ENCODE measurements at regions not wholly inside any gene's neighbourhood (a gene's known extent, or its start where the extent isn't known, plus 50 kb on each side); places are given as distances from the start of the nearest gene placed in this dataset.
A peak's percentile ranks its signal among the peaks of the same experiment; 100 is the strongest.
"Not testable (repeated sequence)": the region's sequence is repeated elsewhere in the genome, so short reads cannot be mapped to it uniquely, and the experiment has no call there.

DNA sequence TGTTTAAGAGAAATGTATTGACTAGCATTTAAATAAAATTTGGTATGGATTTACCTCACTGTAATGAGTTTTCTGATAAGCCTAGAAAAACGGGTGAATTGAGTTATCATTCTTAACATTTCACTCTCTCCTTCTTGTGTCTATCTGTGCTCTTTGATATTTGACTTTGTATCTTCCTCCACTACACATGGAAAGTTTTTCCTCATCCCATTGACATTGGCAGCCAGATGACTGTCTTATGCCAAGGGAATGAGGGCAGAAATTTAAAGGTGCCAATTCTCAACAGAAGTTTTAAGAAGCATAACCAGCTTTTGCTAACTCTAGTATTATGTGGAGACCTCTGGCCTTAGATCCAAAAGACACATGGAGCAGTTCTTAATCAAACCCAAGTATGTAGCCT is 376.6 kb downstream of the DSEL start:
- DNase-seq (ENCODE audit: low read depth, low spot score) = no peak

DNA sequence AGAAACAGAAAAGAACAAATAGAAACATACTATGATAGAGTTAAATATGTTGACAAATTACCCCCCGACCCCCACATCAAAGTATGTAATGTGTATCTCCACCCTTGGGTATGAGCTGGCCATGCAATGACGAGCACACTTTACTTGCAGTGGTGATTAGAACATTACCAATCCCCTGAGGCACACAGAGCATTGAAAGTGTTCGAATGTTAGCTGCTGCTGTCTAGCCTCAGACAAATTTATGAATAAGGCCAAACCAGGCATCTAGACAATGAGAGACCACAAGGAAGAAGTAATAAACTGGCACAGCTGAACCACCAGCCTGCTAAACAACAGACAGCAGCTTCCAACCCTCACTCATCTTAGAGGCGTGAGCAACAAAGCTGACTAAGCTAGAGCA is 380.5 kb downstream of the DSEL start:
- DNase-seq (ENCODE audit: low read depth, low spot score) = no peak

DNA sequence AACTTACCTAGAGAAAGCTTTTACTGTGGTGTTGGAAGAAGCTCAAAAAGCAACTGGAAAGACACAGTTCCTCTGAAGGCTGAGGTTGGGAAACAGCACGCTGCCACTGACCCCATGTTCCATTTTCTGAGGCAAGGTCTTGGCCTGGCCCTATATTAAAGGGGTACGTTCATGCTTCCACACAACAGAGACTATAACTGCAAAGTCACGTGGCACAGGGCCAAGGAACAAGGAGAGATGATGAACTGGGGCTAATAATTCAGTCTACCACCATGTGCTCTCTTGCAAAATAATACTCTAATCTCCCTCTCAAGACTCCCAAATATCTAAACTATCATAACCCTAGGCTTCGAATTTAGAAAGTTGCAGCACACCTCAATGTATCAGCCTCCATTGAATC is 381.6 kb downstream of the DSEL start:
- no peak for DNase-seq (ENCODE audit: low read depth, low spot score)

DNA sequence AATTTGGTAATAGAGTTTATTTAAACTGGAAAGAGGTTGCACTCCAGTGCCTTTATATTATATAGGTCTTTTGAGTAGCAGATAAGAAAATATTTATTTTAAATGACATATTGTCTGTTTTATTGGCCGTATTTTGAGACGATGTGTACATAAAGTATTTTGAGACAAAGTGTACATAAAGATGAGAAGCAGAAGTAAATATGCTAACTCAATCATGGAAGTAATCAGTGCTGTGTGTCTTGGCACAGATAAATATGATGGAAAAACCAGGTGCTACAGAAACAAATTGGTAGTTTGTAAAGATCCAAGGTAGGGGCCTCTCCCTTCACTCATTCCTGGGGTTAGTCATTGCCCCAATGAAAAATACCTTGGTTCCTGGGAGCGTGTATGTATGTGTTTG is 382.9 kb downstream of the DSEL start:
- no peak for DNase-seq (ENCODE audit: low read depth, low spot score)

DNA sequence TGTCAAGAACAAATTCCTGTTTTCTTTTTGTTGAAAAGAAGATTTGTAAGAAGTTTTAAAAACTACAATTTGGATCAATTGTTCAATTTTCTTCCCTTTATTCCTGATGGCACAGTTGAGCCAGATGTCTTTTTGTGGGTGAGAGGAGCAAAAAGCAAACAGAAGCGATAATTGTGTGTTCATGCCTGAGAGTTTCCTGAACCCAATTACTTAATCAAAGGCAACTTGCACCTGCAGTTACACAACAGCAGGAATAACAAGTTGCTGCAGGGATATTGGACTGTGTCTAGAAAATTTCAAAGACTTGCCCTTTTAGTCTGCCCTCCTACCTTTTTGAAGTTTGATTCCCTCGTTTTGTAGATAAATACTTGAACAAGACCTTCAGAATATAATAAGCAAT is 383.6 kb downstream of the DSEL start:
- DNase-seq (ENCODE audit: low read depth, low spot score) = no peak

DNA sequence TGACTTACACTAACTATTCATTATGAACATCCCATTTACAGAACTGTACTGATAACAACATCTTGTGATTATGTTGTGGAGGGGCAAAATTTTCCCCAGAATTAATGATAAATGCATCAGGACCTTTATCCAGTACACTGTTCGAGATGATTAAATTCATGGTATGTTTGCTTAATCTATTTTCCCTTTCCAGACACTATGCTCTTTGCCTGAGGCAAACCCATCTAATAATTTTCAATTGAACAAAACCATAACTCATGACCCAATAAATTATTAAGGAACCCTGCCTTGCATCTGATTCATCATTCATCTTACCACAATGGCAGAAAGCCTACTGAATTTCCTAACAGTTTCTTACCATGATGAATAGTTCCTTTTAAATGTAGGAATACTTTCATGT is 385.0 kb downstream of the DSEL start:
- DNase-seq (ENCODE audit: low read depth, low spot score) = no peak

DNA sequence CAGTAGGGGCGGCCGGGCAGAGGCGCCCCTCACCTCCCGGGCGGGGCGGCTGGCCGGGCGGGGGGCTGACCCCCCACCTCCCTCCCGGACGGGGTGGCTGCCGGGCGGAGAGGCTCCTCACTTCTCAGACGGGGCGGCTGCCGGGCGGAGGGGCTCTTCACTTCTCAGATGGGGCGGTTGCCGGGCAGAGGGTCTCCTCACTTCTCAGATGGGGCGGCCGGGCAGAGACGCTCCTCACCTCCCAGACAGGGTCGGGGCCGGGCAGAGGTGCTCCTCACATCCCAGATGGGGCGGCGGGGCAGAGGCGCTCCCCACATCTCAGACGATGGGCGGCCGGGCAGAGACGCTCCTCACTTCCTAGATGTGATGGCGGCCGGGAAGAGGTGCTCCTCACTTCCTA is 389.8 kb downstream of the DSEL start:
- DNase-seq (ENCODE audit: low read depth, low spot score) = not testable (repeated sequence)

DNA sequence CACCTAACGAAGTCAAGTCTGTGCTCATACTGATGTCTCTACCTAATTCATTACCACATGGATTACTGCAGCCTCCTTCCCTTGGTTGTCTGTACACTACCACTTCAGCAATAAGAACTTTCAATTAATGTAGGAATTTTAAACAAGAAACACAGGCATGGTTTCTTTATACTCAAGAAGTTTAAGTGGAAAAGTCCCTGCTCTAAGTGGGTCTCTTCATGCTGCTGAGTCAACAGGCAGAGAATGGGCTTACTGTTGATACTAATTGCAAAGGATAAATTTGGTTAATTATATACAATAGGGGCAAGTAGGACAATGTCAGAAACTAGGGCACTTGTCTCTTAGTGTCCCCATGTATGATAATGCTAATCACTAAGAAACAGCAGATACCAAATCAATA is 392.6 kb downstream of the DSEL start:
- DNase-seq (ENCODE audit: low read depth, low spot score) = no peak

DNA sequence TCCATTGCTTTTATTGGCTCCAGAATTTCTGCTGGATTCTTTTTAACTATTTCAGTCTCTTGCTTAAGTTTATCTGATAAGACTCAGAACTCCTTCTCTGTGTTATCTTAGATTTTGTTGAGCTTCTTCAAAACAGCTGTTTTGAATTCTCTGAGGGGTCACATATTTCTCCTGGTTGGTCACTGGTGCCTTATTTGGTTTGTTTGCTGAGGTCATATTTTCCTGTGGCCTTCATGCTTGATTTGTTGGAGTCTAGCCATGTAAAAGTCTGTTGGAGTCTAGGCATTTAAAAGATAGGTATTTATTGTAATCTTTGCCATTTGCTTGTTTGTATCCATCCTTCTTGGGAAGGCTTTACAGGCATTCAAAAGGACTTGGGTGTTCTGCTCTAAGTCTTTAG is 398.7 kb downstream of the DSEL start:
- DNase-seq (ENCODE audit: low read depth, low spot score) = no peak

DNA sequence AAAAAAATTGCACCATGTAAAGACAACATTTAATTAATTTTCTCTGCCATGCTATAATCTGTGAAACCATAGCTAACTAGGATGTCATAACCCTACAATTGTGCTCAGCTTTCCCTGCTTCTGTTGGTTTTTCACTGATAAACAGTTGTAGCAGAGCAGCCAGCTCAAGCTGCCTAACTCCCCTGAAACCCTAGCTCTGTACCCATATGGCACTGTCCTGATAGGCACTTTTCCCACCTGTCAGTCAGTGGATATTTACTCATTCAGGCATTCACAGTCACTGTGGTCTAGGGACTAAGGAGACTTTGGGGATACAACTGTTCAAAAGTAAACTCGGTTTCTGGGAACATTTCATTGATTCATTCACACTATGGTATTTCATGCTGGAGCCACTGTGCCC is 407.0 kb downstream of the DSEL start:
- no peak for DNase-seq (ENCODE audit: low read depth, low spot score)

DNA sequence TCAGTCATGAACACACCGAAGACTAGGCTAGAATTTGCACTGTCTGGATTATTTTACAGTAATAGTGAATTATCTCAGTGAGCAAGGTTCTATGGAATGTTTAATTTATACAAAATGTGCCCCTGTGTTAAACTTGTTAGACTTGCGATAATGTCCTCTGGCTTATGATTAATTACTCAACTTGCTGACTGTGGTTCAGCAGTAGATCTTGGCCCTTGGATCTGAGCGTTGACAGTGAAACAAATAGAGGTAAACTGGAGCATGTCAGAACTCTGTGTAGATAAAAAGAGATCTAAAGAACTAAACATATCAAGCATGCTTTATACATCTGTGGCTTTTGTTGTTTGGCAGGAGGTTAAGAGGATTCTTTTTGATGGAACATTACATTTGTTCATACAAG is 407.6 kb downstream of the DSEL start:
- no peak for DNase-seq (ENCODE audit: low read depth, low spot score)

DNA sequence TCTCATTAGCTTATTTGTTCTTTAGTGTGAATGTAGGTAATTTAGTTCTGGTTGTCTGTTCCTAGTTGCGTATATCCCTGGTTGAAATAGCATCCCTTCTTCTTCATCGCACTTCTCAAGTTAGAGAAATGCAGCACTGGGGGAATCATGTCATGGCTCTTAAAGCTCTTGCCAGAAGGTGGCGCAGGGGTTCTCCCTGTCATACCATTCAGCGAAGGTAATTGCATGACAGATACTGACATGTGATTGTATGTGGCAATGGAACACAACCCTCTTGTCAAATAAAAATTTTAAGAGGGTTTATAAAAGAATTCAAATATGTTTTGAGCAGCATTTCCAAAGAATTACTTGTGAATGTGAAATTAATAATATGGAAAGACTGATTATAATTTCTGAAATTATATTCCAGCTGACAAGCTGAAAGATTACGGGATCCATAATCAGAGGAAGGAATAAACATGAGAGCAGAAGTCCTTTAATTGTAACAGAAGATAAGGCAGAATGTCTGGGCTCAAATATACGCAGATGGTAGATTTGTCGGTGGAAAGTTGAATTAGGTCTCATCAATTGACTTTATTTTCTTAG is 411.7 kb downstream of the DSEL start:
- DNase-seq (ENCODE audit: low read depth, low spot score) = peak; percentile 40

DNA sequence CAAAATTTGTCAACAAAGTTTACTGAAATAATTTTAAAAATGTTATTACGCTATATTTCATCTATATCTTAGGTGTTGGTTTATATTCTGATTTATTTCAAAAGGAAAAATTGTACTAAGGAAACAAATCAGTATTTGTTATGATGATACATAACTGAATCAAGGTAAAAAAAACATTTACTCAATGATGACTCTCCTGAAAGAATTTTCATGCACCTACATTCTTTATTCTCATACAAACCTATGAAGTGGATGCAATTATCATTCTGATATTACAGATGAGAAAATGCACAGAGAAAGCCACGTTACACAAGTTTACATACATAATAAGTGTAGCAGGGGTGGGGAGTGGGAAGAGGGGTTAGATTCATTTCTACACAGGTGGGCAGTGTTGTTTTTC is 422.4 kb downstream of the DSEL start:
- no peak for DNase-seq (ENCODE audit: low read depth, low spot score)

DNA sequence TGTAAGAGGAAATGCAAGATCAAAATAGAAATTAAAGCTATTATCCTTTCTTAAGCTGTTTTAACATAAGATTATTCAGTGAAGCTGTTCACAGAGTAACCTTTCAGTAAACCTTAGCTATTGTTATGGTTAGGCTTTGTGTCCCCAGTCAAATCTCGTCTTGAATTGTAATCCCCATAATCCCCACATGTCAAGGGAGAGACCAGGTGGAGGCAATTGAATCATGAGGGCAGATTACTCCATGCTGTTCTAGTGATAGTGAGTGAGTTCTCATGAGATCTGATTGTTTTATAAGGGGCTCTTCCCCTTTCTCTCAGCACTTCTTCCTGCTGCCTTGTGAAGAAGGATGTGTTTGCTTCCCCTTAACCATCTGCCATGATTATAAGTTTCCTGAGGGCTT is 424.4 kb downstream of the DSEL start:
- no peak for DNase-seq (ENCODE audit: low read depth, low spot score)

DNA sequence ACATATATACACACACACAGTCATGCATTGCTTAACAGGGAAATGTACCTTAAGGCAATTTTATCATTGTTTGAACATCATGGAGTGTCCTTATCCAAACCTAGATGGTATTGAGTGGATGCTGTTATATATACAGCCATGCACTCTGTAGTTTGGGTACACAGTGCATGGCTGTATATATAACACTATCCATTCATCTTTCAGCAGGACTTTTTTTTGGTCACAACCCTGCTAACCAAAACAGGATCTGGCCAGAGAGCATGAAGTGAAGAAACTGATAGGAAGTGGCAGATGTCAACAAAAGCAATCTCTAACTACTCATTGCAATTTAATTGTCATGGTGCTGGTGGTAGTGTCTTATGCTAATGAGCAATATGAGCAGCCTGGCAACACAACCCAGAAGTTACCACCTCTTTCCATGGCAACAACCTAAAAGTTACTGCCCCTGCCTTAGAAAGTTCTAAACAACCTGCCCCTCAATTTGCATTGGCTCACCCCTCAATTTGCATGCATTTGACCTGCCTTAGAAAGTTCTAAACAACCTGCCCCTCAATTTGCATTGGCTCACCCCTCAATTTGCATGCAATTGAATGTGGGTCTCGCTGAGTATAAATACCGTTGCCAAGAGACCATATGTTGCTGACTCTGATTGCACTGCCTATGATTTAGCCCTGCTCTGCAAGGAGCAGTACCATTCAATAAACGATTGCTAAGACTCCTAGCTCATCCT is 434.9 kb downstream of the DSEL start:
- no peak for DNase-seq (ENCODE audit: low read depth, low spot score)

DNA sequence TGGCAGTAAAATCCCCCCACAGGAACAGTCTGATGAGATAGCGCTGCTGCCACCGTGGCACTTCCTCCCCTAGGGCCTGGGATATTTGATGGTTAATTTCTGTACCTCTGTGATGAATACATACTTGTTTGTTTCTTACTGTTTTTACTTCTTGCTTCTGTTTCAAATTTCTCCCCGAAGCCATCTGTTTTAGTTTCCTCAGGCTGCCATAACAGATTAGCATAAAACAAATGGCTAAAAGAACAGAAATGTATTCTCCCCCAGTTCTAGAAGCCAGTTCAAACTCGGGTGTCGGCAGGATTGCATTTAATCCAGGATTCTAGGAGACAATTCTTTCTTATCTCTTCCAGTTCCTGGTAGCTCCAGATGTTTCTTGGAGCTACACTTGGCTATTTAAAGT is 435.9 kb downstream of the DSEL start:
- no peak for DNase-seq (ENCODE audit: low read depth, low spot score)

DNA sequence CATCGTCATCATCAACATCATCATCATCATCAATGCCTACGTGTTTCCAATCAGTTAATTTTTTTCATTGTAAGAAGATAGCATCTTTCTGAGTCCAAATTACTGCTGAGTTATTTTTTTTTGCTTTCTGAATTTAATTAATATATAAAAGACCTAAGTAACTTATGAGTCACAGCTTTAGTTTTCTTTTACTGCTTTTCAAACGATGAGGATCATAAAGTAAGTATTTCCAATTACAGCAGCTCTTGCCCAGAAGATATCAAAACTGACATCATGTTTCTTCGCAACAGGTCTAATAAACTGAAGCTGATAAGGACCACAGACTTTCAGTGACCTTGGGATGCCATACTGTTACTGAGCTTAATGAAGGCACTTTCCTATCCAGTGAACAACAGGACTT is 442.2 kb downstream of the DSEL start:
- no peak for DNase-seq (ENCODE audit: low read depth, low spot score)

DNA sequence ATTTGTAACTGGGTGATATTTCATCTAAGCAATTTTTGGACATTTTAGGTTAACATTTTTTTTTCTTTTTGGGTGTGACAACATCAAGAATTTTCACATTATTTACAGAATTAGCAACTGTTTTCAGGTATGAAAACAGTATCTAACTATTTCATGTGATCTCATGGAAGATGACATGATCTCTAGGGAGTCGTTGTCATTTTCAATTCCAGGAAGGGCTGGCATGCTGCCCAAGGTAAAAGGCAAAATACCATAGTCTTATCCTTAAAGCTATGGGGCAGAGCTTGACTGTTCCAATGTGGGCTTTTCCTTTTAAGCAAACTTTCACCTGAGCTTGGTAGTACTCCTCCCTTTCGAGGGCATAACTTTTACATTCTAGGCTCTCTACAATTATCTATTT is 443.7 kb downstream of the DSEL start:
- DNase-seq (ENCODE audit: low read depth, low spot score) = no peak

DNA sequence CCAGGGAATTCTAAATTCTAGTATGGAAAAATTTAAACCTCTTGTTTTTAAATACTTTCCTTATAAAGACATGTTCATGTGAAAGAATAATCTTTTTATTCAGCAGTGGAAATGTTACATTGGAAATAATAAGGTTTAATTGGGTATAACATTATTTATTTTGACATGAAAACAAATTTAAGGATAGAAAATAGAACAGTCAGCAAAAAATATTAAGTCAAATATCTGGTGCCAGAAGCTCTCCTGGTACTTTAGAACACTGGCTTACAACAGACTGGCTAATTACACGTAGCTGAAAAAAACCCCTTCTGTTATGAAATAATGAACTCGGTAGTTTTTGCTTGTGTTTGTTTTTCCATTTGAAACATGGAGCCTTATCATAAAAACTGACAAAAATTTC is 447.9 kb downstream of the DSEL start:
- no peak for DNase-seq (ENCODE audit: low read depth, low spot score)

DNA sequence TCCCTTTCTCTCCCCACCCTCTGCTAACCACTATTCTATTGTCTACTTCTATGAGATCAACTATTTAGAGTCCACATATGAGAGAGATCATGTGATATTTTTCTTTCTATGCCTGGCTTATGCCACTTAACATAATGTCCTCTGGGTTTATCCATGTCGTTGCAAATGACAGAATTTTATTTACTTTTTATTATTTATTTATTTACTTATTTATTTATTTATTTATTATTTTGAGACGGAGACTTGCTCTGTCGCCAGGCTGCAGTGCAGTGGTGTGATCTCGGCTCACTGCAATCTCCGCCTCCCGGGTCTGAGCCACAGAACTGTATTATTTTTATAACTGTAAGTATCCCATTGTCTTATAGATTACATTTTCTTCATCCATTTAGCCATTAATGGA is 443.4 kb upstream of the CDH19 start:
- DNase-seq (ENCODE audit: low read depth, low spot score) = no peak

DNA sequence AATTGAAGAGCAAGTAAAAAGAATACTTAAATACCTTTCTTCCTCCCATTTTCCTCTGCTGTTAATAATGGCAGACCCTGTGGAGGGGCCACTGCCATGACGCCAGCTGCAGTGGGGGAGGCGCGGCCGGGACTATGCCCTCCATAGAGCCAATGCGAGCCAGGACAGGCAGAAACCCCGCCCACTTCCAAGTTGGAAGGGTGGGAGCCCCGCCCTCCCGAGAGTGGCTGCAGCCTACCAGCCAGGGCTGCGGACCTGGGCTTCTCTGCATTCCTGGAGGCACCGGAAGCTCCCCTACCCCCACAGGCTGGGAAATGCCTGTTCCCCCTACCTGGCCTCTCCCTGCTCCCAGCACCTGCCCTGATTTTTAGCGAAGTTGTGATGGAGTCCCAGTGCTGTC is 439.4 kb upstream of the CDH19 start:
- no peak for DNase-seq (ENCODE audit: low read depth, low spot score)

DNA sequence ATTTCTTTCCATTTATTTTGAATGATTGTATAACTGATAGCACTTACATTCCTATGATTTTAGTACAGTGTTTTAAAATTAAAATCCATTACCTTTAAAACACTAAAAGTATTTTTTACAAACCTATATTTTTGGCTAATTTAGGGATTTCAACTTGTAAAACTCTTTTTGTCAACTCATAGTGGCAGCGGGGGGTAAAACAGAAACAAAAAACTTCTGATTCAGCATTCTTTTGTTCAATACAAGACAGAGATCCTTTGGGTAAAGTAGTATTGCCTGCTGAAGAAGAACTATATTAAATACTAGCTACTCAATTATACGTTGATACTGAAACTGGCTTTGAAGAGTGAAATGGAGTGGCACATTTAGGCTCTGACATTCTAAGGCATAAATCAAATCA is 437.4 kb upstream of the CDH19 start:
- DNase-seq (ENCODE audit: low read depth, low spot score) = no peak

DNA sequence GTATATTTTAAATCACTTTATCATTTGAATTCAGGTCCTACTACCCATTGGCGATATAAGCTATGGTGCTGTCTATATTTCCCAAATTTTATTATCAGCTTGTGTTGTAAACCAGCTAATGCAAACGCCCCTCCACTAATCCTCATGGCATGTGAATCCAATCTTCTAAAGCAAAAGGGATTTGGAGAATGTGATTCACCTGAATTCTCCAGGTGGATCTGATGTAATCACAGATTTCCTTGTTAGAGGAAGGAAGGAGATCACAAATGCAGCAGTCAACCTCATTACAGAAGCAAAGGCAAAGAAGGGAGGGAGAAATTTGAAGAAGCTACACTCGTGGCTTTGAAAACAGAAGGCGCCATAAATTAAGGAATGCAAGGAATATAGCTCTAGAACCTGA is 431.1 kb upstream of the CDH19 start:
- DNase-seq (ENCODE audit: low read depth, low spot score) = no peak

DNA sequence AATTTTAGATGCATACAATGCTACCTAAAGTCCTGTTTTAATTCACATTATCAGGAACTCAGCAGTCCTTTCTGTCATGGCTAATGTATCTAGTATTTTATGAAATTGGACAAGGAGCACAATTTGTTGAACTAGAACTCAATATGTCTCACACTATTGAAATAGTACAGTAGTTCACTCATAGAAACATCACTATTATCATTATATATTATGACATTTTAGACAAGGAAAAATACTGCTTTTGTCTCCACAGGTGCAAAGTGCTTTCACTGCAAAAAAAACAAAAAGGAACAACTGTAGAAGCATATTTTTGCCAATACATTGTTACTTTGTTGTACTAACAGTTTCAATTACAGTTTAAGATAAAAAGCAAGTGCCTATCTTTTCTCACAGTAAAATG is 419.2 kb upstream of the CDH19 start:
- DNase-seq (ENCODE audit: low read depth, low spot score) = no peak

Data from smooth muscle cell of the brain vasculature (primary cell).